GM21723 (cell line): ENCODE measurements at regions not wholly inside any gene's neighbourhood (a gene's known extent, or its start where the extent isn't known, plus 50 kb on each side); places are given as distances from the start of the nearest gene placed in this dataset.
"Not testable (repeated sequence)": the region's sequence is repeated elsewhere in the genome, so short reads cannot be mapped to it uniquely, and the experiment has no call there.

Source experiments
- ATAC-seq: cut with Tn5 transposase; IDR thresholded peaks from one replicate; pipeline ENCODE4 v1.9.1; 2021; ENCODE audit warnings: mild to moderate bottlenecking, moderate library complexity; ENCODE audit not compliant: unreplicated experiment

DNA sequence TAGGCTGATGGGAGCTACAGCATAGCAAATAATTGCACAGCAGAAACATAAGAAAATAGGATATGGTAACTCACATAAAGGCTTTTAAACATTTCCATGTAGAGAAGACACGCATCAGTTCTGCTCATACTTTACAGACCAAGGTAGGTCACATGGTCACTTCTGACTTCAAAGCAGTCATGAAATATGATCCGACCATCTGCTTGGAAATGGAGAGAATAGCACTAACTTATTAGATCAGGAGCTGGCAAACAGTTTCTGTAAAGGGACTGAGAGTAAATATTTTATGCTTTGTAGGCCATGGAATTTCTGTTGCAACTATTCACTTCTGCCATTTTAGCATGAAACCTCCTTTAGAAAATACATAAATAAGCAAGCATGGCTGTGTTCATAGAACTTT is 936.6 kb upstream of the FANCL start:
- ATAC-seq = no peak

DNA sequence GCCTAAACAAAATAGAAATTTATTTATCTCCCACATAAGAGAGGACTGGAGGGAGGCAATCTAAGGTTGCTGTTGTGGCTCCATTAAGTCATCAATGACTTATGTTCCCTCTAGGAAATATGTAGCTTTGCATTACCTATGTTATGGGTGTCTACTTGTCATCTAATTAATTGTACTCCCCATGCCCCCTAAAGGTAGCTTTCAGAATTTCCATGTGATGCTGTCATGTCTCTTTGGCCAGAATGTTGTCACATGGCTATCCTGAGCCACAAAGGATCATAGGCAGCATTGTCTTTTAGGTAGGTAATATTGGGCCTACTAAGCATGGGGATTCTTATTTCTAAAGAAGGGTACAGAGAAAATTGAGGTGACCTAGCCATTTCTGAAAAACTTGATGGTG is 935.6 kb upstream of the FANCL start:
- ATAC-seq = no peak

DNA sequence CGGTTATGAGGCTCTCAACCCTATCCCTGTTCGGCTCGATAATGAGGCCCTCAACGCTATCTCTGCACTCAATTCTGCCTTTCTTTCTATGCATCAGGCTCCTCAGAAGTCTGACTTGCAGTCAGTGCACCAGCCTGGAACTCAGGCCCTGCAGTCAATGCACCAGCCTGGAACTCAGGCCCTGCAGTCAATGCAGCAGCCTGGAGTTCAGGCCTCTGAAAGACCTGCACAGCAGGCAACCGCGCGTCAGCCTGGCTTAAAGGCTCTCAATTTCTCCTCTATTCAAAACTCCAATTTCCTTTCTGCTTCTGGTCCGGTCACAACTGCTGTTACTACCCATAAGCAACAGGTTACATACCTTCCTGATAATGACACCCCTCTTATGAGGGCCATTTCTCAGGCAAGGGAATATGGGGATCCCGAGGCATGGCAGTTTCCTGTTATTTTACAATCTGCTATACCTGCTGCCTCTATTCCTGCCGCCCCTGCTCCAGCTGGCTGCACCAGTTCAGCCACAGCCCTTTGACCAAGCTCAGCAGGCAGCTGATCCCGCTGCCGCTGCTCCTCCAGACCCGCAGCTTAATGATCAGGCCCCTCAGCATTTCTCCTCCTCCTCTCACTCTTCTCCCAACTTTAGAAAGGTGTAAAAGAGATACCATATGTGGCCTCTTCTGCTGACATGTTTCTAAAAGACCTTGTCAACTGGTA is 933.6 kb upstream of the FANCL start:
- no peak for ATAC-seq

DNA sequence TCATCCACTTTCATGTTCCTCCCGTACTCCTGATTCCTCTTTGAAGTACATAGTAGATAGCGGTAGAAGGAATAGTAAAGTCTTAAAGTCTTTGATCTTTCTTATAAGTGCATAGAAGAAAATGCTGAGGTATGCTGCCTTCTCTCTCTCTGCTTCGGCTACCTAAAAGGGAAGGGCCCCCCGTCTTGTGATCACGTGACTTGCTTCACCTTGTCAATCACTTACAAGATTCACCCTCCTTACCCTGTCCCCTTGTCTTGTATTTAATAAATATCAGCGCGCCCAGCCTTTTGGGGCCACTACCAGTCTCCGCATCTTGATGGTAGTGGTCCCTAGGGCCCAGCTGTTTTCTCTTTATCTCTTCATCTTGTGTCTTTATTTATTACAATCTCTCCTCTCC is 932.2 kb upstream of the FANCL start:
- ATAC-seq = no peak

- peak; percentile 56 for ATAC-seq
These were observed 929.9 kb upstream of the FANCL start for GRCh38 chr2:59171019-59171418.

DNA sequence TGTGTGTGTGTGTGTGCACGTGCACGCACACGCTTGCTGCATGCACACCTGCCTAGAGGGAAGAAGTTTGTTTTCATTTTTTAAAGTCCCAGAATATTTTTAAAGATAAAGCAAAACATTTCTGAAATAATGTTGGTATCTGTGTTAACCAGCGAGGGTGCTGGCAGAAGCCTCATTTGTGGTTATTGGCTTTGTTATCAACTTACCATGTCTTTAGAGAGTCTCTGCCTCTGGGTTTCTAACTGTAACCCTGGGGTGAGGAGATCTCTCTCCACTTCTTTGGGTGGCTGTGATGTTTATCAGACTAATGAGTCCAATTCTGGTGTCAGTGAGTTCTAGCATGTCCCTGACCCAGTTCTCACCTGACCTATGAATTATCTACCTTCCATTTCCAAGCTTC is 927.6 kb upstream of the FANCL start:
- no peak for ATAC-seq

DNA sequence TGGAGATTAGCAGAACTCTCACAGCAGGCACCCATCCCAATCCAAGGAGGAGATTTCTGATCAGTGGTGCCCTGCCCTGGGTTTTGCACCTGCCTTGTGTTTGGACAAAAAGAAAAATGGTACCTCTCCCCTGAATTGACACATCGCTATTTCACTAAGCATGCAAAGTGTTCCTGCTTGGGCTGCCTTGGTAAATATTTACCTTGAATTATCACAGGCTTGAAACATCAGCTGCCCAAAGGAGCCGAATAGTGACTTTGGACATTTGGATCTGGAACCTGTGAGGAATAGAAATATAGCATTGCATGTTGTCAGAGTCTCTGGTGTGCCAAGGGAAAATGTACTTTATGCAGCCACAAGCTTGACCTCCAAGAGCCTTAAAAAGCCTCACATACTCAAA is 926.4 kb upstream of the FANCL start:
- no peak for ATAC-seq

- ATAC-seq = not testable (repeated sequence)
These were observed 916.8 kb upstream of the FANCL start for GRCh38 chr2:59157908-59158307.

GRCh38 chr2:59151805-59152204 is 910.7 kb upstream of the FANCL start:
- no peak for ATAC-seq

DNA sequence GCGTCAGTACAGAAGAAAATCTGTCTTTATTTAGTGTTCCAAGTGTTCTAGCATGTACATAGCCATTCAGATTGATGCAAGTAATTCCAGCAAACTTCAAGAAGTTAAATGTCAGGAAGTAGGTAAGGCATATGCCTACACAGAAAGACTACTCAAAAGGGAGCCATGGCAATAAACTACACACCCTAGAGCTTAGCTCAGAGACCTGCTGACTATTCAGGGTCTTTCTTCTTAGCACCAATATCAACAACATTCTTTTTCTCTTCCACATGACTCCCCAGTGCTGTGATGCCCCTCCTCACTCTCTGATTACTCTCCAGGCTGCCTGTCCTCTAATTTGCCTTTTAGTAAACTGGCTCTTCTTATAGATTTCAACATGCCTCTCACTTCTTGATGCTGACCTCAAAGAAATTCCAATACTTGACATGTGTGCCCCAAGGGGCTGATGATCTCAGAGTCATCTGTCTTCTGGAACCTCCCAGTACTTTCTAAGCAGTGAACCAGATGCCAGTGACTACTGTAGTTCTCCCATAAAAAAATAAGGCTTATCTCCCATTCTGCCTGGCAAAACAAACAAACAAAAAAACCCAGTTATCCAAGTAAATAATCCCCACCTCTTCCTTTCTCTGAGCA is 909.2 kb upstream of the FANCL start:
- ATAC-seq = no peak

DNA sequence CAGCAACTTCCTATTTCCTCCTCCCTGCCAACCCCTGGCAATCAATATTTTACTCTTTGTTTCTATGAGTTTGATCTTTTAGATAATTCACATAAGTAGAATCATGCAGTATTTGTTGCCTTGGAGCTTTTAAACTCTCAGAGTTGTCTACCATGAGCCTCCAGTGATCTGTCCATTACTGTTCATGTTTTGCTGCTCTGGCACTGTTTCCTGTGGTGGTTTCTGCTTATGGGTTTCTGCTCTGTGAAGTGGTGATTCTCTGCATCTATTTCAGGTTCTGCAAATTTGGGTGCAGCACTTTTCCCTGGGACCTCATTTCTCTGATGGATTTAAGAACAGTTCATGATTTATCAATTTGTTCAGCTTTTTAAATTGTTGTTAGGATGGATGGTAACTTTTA is 908.1 kb upstream of the FANCL start:
- ATAC-seq = no peak

DNA sequence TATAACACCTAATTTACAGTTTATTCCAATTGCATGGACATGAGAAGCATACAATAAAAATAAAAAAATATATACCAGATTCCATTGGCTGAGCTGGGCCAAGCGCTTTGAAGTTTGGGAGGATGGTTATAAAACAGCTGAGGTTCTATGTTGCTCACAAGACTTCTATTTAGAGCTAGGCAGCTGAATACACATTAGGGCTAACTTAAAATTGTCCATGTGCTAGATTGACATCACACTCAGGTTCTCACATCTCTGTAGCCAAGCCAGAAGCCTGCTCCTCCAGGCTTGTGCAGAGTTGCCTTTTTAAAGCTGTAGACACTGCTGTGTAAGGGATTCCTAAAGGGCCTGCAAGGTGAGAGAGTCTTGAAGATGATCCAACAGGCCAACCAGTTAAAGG is 871.1 kb upstream of the FANCL start:
- no peak for ATAC-seq

GRCh38 chr2:59096973-59097372 is 855.8 kb upstream of the FANCL start:
- ATAC-seq = no peak

DNA sequence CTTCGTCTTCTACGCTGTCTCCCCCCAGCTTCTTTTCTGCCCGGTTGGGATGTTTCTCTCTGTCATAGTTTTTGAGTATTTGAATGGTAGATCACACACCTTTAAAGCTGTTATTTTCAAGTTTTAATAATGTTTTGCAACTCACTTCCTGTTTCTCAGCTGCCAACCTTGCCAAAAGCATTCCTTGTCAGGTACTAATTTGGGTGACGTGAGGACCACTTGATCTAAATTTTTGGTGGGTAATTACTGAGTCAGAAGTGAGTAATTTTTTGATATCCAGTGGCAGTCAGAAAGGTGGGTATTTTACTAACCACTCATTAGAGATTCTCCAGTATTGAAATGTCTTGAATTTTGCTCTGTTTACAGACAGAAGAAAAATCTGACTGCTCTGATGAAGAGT is 852.4 kb upstream of the FANCL start:
- ATAC-seq = no peak

GRCh38 chr2:59084326-59084725 is 843.2 kb upstream of the FANCL start:
- ATAC-seq = no peak

DNA sequence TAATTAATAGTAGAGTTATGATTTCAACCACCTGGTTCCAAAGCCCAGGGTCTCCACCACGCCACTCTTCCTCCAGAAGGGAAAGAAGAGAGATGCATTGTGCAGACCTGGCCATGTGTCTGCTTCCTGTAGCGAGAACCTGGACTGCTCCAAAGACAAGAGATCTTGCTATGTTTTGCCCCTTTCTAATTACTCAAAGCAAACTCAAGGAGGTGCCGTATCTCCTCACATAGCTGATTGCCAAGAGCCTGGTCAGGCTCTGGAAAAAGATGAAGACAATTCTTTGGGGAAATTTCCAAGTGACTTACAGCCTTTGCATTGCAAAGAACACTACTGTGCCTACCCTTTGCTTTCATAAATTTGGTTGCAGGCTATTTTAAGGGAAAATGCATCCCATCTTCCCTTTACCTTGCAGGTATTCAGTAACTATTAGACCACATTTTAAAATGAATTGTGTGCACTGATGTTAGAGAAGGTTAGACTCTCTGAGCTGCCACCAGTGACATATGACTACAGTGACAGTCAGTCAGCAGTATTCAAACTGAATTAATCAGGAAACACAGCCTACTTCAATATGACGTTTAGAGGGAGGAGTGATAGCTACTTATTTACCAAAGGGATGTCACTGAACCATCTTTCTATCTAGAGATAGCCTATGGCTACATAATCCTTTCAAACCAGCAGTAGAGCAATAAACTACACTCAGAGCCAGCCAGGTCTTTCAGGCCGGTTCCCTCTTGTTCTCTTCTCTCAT is 842.1 kb upstream of the FANCL start:
- no peak for ATAC-seq

- no peak for ATAC-seq
These were observed 841.5 kb upstream of the FANCL start for GRCh38 chr2:59082657-59083056.

- ATAC-seq = no peak
These were observed 839.5 kb upstream of the FANCL start for GRCh38 chr2:59080451-59081181.

DNA sequence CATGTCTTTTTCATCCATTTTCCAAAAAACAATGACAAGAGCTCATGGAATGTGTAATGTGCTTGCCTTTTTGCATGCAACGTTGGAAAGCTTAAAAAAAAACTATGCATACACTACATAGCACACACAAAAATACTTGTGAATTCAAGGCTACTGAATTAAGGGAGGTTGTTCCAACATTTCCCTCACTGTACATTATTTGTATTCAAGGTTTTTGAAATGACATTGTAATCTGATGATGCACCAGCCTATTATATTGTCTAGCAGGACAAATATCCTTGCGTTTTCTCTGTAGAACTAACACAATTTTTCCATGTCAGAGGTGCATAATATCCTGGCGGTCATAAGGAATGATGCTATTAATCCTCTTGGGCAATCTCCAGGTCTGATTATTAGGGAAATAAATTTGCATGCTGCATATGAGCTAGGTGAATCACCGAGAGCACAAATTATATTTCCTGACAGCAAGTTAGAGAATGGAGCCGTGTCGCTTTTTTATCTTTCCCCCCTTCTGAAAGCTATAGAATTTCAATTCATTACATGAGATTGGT is 836.9 kb upstream of the FANCL start:
- ATAC-seq = no peak

DNA sequence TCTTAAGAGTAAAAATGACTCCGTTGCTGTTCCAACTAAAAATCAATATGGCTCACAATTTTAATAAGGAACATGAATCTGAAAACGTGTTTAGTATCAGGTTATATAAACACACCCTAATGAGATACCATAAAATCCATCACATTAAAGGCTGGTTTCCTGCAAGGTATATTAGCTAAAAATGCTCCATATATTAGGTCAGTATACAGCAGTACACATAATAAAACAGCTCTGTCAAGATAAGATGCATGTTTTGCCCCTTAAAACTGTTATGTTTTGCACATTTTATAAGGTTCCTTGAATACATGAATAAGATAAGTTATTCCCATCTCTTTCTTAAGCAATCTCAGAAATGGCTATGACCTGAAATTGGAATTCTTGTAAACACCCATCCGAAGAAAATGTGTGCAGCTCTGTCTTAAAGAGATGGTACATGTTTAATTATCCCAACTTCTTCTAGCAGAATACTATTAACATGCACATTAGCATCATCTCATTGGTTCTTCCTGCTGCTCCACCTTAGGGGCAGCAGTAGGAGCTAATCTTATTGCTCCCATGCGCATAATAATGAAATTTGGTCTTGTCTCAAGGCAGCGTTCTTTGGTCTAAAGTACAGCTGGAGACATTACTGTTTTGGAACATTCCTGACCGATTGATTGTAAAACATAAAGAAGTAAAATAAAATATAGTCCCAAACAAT is 836.1 kb upstream of the FANCL start:
- ATAC-seq = no peak
